ENCODE measurements at regions not wholly inside any gene's neighbourhood (a gene's known extent, or its start where the extent isn't known, plus 50 kb on each side); places are given as distances from the start of the nearest gene placed in this dataset.

DNA sequence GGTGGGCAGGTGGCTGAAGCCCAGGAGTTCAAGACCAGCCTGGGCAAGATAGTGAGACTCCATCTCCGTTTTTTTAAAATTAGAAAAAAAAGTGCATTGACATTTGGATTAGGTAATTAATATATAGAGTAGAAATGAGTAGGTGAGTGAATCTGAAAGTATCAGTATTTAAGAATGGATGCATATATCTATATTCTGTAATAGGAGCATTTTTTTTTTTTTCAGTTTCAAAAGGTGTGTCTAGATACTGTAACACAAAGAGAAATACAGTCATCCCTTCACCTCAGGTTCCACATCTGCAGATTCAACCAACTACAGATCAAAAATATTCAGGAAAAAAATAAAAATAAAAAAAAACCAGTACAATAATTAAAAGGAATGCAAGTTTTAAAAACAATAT lies 50.8 kb downstream of the RBM27 start:
- DNase-seq (ENCODE audit: low read depth) = no peak

DNA sequence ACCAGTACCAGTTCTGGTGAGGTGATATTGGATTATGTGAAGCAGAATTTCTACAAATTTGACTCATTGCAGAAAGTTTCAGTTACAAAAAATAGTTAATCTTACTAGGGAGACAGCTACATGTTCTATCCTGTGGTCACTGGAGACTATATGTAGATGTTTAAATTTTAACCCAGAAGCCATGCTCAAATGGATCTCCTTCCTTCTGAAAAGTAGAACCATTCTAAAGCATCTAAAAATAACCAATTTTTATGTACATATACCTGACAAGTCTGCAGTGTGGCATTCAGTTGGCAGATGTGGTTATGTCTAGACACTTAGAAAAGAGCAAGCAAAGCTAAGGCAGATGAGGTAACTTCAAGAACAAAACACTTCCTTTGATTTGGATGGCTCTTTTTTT lies 65.5 kb upstream of the POU4F3 start:
- DNase-seq (ENCODE audit: low read depth) = no peak

DNA sequence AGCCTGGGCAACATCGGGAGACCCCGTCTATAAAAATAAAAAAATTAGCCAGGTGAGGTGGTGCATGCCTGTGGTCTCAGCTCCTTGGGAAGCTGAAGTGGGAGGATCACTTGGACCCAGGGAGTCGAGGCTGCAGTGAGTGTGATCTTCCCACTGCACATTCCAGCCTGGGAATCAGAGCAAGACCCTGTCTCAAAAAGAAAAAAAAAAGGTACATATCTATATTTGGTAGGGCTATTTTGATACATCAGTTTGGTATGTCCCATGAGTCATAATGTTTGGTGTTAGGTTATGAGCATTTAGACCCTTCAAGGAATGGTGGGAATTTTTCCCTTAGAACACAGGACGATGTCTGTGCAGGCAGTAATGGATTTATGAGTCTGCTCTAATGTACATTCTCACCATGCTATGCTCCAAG lies 55.3 kb upstream of the POU4F3 start:
- DNase-seq (ENCODE audit: low read depth) = peak; percentile 98

DNA sequence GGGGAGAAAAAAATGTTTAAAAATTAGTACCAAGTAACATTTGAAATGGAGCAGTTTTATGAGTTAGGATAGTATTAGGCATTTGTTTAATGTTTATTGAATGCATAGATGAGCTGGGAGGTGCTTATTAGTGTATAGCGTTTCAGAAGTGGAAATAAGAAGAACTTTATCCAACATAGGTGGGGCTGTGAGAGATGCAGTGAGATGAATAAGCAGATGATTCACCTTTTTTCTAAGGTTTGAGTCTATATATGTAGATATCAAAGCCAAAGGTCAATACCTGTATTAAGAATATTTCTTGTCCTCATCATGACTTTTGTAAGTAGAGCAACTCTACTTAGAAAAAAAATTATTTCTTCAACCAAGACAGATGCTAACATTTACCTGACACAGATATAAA lies 54.6 kb upstream of the POU4F3 start:
- no peak for DNase-seq (ENCODE audit: low read depth)

All from EH (cell line).